HG02938 (cell line): ENCODE measurements at regions not wholly inside any gene's neighbourhood (a gene's known extent, or its start where the extent isn't known, plus 50 kb on each side); places are given as distances from the start of the nearest gene placed in this dataset.

Source experiments
- ATAC-seq: cut with Tn5 transposase; IDR thresholded peaks from one replicate; pipeline ENCODE4 v1.9.1; 2021; ENCODE audit warnings: mild to moderate bottlenecking, moderate library complexity; ENCODE audit not compliant: unreplicated experiment

DNA sequence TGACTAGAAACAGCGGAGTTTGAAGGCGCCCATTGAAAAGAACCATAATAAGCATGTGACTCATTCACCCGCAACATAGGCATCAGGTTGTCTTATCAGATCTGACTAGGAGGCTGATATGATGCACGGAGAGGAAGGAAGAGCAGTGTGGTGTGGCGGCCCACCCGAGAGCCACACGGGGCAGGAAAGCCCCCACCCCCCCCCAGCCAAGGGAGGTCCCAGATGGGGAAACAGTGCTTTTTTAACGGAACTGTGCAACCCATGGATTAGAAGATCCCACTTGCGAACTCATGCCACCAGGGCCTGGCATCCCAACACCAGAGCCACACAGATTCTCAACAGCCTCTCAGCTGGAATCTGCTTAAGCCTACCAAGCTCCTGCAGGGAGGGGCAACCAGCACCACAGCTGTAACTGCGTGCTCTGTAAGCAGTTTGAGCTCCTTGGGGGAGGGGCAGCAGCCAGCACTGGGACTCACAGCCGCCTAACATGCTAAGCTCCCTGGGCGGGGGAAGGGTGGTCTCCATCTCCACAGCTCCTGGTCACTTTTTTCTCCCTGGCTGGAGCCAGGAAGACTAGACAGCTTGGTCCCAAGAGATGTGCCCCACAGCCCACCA is 466.2 kb downstream of the PDGFC start:
- ATAC-seq = no peak

DNA sequence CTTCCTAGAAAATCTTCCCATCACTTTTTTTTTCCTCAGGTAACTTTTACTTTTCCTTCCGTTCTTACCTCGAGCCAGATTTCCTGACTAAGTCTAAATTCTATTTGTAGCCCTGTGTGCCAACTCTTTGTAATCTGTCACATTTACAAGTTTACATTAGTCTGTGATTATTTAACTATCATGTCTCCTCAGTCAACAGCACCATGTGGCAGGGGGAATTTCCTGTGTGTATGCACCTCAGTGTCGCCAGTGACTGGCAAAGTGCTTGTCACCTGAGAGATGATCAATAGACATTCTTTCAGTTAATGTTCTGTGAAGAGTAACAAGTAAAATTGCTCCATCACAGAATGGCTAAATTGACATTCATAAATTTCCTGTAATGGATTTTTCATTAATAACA is 468.5 kb downstream of the PDGFC start:
- no peak for ATAC-seq

DNA sequence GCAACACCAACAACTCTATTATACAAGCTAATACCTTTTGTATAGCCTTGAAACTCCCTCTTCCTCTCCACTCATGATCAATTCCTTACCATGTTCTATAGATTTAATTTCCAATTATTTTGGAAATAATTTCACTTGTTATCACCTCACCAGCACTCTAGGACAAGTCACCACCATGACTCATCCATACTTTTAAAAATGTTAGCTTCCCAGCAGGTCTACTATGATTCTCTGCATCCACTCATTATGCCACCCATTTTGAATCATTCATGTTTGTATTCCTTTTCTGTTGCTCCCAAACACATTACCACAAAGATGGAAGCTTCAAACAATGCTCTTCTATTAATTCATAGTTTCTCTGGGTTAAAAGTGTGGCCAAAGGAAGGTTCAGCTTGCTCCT is 469.6 kb downstream of the PDGFC start:
- ATAC-seq = no peak

DNA sequence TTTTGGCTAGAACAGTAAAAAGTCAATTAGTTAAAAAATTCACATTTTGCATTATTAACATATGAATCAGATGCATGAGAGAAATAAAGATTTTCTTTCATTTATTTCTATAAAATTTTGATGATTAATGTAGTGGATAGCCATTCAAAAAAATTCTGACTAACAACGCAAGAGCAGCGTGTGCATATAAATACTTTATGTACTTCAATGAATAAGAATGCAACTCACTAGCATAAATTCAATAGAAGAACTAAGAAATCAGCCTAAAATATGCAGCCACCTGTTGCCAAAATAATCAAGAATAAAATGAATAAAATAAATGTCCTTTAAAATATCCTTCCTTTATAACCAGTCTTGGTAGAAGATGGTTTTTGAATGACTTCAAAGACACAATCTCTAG is 471.9 kb downstream of the PDGFC start:
- ATAC-seq = no peak

DNA sequence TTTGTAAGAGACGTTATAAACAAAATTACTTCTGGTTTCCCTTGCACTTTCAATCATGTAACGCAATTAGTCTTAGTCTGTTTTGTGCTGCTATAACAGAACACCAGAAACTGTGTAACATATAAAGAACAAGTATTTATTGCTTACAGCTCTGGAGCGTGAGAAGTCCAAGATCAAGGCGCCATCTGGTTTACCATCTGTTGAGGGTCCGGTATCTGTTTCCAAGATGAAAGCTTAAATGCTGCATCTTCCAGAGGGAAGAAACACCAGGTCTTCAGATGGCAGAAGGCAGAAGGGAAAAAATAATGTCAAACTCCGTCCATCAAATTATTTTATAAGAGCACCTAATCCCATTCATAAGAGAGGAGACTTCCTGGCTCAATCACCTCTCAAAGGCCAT is 474.1 kb downstream of the PDGFC start:
- ATAC-seq = no peak

DNA sequence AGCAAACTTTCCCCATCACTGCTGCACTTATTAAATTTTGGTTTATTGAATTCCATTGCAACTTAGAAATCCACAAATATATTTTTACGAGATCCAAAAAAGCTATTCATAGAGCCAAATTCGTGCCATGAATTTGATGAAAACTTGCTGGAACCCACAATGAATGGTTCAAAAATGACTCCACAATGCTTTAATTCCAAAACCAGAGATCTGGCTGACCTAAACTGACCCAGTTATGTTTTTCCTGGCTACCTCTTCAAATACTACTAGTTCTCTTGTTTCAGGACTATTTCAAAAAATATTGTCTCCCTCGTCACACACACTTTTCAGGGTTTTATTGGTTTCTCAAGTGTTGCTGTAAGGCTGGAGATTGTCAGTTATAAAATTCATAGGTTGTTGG is 474.8 kb downstream of the PDGFC start:
- ATAC-seq = no peak

DNA sequence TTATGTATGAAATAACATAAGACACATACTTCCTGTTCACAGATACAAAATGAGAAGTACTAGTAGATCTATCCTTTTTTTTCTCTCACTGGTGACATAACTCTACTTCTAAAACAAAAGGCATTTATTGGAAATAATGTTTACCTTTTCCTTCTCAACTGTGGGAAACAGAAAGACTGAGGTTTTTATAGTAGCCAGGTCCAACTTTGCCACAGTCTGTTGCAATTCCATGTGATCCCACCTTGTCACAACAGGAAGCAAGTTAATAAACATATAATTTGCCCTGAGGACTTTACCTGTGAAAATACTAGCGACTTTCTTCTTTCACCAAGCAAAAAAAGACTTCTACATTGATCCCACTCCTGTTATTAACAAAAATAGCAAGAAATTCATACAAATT is 475.8 kb downstream of the PDGFC start:
- ATAC-seq = no peak

DNA sequence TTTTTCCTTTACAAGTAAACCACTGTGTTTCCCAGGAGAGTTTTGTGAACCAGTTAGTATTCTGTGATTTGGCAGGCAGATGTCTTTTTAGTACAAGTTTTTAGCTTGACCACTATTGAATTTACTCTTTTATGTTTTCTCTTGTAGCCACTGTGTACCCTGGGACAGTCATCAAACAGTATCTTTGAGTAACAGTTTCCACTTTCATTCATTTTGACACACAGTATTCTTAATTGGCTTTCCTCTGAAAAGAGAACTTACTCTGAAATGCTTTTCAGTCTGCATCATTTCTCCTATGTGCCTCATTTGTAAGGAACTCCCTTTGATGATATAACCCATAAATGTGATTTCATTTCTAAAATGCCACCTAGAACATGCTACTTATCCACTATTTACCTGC is 476.5 kb downstream of the PDGFC start:
- ATAC-seq = no peak

DNA sequence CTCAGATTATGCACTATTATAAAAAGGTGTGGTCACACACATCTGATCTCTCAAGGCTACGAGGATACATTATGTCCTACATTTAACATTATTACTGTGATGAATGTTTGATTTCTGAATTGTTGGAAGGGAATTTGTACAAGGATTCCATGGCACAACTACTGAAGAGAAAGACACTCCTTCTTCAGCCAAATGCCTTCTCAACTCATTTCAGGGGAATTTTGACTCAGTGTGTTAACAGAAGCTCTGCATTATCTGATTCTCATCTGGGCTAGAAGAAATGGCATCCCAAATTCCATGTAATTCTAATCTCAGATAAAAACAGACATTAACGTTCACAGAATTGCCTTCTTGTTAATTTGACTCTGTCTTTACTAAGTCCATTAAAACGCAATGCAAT is 477.7 kb downstream of the PDGFC start:
- ATAC-seq = no peak

DNA sequence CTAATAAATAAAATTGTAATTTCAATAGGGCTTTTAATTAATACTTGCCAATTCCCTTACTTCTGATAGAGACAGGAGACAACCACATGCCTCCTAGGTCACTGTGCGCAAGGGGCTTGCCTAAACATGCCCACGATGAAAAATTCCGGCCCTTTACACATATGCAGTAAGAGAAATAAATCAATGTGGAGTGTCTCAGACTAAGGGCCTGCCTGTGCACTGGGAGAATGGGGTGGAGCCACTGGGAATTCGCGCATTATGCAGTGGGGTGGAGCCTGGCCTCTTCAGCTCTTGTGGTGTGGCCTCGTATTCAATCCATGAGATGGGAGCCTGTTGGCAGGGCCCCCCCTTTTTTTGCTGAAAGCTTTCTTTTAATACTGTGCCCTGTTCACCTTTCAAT is 484.5 kb downstream of the PDGFC start:
- no peak for ATAC-seq

DNA sequence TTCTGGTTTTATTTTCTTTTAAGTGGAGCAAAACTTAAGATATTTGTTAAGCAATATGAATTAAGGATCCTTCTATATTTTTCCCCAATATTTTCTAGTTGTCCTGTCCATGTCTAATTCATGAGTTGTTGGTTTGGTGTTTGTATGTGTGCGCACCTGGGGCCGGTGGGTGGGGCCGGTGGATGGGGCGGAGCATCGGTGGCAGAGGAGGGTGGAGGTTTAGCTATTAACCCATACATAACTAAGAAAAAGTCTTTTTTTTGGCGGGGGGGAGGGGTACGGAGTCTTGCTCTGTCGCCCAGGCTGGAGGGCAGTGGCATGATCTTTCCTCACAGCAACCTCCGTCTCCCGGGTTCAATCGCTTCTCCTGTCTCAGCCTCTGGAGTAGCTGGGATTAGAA is 489.8 kb downstream of the PDGFC start:
- ATAC-seq = no peak

DNA sequence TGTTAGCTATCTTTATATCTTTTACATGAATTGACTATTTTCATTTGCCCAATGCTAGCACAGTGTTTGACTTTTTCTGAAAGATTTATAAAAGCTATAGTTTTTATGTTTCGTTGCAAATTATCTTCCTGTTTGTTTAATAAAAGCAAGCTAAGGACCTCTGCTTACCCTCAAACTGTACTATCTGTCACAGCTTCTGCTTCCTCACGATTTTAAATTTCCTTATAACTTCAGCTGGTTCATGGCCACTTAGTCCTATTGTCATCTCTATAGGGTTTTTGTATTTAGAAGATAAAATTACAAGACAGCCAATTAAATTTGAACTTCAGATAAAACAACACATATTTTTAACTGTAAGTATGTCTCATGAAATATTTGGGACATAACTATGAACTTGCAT is 494.0 kb downstream of the PDGFC start:
- no peak for ATAC-seq

DNA sequence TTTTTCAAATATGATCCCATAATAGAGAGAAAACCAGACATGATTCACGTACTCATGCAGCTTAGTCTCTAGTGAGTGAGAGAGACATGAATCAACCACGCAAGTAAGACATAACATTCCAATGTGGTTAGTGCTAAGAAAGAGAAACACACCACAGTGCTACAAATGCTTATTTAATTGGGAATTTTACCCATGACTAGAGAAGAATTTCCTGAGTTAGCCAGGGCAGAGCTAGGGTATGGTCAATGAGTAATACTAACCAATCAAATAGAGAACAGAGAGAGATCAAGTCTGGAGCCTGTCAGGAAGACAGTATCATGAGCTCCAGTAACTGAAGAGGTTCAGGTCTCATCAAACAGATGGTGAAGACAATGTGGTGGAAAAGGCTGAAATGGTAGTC is 495.2 kb downstream of the PDGFC start:
- no peak for ATAC-seq

DNA sequence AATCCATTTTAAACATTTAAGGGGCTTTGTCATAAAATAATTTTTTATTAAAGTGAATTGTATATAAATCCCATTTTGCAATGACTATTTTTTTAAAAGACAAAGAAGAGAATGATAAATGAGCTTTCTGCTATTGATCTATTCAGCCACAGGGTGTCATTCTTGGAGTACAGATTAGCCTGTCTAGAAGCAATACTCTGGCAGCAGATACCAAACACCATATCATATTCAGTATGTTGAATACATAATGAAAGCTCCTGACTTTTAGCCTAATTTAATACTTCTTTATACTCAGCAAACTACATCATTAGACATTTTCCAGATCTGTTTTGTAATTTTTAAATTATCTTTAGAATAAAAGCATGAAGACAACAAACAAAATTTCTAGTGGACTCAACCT is 496.3 kb downstream of the PDGFC start:
- ATAC-seq = no peak

DNA sequence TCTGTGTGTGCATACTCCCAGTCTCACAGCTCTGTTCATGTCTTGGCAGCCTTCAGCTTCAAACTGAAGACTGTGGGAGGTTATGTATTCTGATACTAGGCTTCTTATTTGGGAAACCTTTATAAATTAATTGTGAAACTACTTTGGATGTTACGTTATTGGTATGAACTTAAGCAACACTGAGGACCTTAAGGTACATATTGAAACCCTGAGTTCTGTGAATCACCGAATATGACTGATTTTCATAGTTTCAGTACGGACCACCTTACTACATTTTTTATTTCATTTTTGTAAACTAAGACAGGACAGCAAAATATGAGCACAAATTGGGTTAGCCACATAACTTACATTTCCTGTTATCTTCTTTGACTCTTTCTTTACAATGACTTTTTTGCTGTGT is 498.4 kb downstream of the PDGFC start:
- ATAC-seq = no peak

DNA sequence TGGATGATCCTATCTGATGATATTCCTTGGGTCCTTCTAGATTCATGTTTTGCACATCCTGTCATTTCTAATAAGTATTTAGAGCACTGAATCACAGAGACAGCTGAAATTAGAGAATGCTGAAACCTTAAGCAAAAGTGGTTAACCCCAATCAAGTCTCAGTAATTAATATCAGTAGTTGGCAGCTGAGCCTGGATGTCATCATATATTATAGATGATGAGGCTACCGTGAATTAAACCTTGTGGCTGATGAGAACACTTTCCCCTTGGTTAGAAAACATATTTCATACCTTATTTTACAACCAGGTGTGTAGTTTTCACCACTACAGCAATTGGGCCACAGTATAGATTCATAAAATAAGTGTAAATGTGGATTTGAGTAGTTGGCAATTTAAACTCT is 499.0 kb downstream of the PDGFC start:
- no peak for ATAC-seq

DNA sequence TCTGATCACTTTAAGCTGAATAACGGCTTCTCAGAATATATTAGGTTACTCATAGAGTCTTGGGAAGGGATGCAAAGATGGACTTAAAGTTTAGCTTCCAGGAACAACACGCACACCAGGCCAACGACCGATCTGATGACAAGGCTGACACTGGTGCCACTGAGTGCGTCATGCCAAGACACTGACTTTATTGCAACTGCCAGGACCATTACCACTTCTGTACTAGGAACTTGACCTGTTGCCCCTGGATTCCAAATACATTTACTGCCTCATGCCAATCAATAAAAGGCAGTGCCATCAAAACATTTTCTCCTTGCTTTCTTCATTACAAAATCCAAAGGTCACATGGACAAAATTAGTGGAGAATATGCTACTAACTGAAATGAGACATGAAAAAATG is 505.9 kb upstream of the CTSO start:
- ATAC-seq = no peak

DNA sequence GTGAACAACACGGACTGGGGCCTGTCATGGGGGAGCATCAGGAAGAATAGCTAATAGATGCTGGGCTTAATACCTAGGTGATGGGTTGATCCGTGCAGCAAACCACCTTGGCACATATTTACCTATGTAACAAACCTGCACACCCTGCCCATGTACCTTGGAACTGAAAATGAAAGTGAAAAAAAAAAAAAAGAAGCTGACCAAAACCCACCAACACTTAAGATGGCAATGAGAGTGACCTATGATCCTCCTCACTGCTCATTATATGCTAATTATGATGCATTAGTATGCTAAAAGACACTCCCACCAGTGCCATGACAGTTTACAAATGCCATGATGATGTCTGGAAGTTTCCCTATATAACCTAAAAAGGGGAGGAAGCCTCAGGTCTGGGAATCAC is 503.2 kb upstream of the CTSO start:
- no peak for ATAC-seq

DNA sequence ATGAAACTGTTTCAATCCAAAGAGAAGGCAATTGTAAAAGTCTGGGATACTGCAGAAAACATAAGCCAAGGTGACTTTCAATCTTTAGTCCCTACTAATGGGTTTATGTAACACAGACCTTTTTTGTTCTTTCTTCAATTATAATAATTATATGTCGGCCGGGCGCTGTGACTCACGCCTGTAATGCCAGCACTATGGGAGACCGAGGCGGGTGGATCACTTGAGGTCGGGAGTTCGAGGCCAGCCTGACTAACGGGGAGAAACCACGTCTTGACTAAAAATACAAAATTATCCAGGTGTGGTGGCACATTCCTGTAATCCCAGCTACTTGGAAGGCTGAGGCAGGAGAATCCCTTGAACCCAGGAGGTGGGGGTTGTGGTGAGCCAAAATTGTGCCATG is 489.8 kb upstream of the CTSO start:
- ATAC-seq = no peak

DNA sequence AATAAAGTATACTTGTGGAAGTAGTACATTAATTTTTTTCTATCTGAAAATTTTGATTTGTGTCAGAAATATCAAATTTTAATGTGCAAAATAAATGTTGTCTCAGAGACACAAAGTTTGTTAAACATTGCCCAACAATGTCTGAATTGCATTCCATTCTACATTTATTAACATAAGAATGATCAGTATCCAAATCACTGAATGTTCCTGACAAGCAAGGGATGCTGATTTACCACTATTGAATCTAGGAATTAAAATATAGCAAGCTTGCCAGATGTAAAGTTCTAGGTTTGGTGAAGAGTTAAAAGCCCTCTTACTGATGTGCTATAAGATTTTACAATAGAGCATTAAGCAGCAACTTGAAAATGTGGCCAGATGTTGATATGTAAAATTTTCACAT is 489.2 kb upstream of the CTSO start:
- no peak for ATAC-seq

DNA sequence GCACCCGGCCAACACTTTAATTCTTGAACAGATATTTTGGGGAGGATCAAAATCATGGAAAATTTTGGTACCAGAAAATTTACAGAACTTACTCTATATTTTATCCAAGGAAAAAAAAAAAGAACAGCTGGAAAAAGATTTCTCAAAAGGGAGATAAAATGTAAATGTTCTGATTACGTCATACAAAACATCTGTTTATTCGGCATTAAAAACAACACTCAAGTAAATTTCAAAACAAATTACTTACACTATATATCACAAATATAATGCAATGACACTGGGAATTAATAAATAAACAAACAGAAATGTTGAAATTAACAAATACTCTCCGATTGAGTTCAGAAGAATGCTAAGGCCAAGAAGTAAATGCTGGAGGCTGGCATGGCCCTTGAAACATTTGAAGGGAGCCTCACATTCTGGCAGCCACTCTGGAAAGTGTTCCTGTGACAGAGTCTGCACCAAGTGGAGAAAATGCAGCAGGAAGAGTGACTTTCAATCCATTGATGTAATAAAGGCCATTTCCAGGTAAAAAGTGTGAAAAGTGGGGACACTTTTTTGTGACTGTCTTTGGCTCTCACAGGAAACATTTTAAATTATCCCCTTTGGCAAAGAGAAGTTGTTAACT is 486.0 kb upstream of the CTSO start:
- ATAC-seq = no peak

DNA sequence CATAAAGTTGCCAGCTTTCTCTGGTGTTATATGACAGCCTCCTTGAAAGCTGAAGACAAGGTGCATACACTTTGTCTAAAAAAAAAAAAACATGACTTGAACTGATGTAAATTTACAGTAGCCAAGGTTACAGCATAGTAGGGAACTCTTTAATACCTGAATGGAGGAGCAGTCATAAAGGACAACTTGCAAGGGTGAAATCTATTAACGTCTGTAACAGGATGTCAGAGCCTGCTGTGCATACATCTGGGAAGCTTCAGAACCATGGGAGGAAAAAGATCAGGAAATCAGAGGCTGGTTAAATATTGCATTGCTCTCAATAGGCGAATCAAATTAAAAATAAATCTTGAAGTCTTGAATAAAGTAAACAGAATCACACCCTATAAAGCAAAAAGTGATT is 484.0 kb upstream of the CTSO start:
- no peak for ATAC-seq

DNA sequence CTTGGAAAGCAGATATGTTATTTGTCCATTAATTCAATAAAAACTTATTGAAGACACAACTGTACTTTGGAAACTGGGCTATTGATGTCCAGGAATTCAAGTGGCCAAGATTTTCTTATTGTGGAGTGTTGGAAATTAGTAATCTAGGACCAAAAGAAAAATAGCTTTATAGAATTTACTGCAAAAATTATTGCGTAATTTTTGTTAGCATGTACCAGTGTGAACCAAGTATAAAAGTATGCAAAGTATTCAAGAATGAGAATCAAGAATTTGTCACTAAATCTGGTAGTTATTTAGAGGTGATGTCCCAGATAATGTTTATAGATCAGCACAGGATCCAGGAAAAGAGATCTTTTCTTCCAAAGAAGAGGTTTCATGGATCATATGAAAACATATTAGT is 468.9 kb upstream of the CTSO start:
- no peak for ATAC-seq
